ENCODE measurements at regions not wholly inside any gene's neighbourhood (a gene's known extent, or its start where the extent isn't known, plus 50 kb on each side); places are given as distances from the start of the nearest gene placed in this dataset.

DNA sequence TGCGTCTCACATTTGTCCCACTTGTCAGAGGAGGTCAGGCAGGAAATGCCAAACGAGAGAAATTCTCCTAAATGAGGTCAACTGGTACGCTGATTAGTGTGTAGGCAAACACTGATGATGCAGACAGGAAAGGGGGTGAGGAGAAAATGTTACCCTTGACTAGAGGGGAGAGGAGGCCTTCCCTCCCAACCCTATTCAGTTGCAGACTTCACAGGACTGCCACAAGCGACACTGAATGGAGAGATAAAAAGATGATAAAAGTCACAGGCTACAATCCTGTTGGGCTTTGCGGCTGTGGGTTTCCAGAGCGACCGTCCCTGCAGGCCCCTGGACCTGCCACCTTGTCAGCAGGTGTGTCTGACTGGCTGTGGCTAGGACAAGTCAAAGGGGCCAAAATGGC, 569.4 kb downstream of the CDH26 start:
- TF ChIP-seq, protein P1, sequence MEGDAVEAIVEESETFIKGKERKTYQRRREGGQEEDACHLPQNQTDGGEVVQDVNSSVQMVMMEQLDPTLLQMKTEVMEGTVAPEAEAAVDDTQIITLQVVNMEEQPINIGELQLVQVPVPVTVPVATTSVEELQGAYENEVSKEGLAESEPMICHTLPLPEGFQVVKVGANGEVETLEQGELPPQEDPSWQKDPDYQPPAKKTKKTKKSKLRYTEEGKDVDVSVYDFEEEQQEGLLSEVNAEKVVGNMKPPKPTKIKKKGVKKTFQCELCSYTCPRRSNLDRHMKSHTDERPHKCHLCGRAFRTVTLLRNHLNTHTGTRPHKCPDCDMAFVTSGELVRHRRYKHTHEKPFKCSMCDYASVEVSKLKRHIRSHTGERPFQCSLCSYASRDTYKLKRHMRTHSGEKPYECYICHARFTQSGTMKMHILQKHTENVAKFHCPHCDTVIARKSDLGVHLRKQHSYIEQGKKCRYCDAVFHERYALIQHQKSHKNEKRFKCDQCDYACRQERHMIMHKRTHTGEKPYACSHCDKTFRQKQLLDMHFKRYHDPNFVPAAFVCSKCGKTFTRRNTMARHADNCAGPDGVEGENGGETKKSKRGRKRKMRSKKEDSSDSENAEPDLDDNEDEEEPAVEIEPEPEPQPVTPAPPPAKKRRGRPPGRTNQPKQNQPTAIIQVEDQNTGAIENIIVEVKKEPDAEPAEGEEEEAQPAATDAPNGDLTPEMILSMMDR (IDR thresholded peaks at IDR 0.05; ENCODE audit: insufficient read depth, low read depth, low read length) = no peak
- no peak for TF ChIP-seq EZH2 (IDR thresholded peaks at IDR 0.05; ENCODE audit: insufficient read depth, low read length)

Measured in astrocyte (in vitro differentiated cells and primary cell).